Esophagus muscularis mucosa (tissue), 4 donors: ENCODE measurements at regions not wholly inside any gene's neighbourhood (a gene's known extent, or its start where the extent isn't known, plus 50 kb on each side); places are given as distances from the start of the nearest gene placed in this dataset.

Experiments
- DNase-seq: peaks from one replicate; pipeline ENCODE4 v3.0.0-alpha.2; 2017; ENCODE audit errors: extremely low spot score
- H3K27ac ChIP-seq, 4 donors: fragments of 200-600 bp; sonication (generic); replicated peaks in 1 of 4; 1 replicate in 3 of 4; 2 replicates in 1 of 4; pipeline ENCODE4 v1.5.1; 2016 to 2019; ENCODE audit warnings: mild to moderate bottlenecking in 1 of 4
- H3K27me3 ChIP-seq, 4 donors: fragments of 200-600 bp; sonication (generic); one replicate each; pipeline versions ENCODE4 v1.5.1 to v1.6.0; 2016 to 2019
- H3K36me3 ChIP-seq, 4 donors: fragments of 200-600 bp; sonication (generic); one replicate each; pipeline ENCODE4 v1.5.1; 2016 to 2019
- H3K4me1 ChIP-seq, 4 donors: fragments of 200-600 bp; sonication (generic); one replicate each; pipeline ENCODE4 v1.5.1; 2016 to 2019
- H3K4me3 ChIP-seq, 4 donors: fragments of 200-600 bp; sonication (generic); 1 replicate in 2 of 4; 2 replicates in 2 of 4; pipeline ENCODE4 v1.5.1; 2016 to 2019; ENCODE audit warnings: mild to moderate bottlenecking in 4 of 4, moderate library complexity in 1 of 4
- H3K9me3 ChIP-seq, 4 donors: fragments of 200-600 bp; sonication (generic); 1 replicate in 3 of 4; 2 replicates in 1 of 4; pipeline ENCODE4 v1.5.1; 2016 to 2019
- EP300 ChIP-seq: sonication (generic); formaldehyde crosslinking; IDR thresholded peaks from one replicate; pipeline ENCODE4 v1.6.1; 2017; ENCODE audit warnings: antibody characterized with exemption
- POLR2A ChIP-seq: fragments of 450-650 bp; IDR thresholded peaks from one replicate; pipeline ENCODE4 v1.6.1; 2017; ENCODE audit warnings: antibody characterized with exemption, moderate library complexity, mild to moderate bottlenecking, low read depth
- POLR2AphosphoS5 ChIP-seq, 2 donors: sonication (generic); formaldehyde crosslinking; IDR thresholded peaks; one replicate each; pipeline ENCODE4 v1.6.1; 2017; ENCODE audit warnings: antibody characterized with exemption in 2 of 2
- whole genome bisulfite sequencing: methylation state at CpG from one replicate; pipeline ENCODE4 v1.1.5; 2018; 5-methylcytosine and 5-hydroxymethylcytosine counted together
- intact Hi-C: fragments of 100-400 bp; cut with DNase I; formaldehyde crosslinking; loops from one replicate; pipeline ENCODE4 v1.15.1; 2023
- TF ChIP-seq, protein P1 (sequence below), 3 experiments: fragments of 200-600 bp in 2 of 3; fragments of 450-650 bp in 1 of 3; sonication (generic) in 2 of 3; IDR thresholded peaks; one replicate each; pipeline ENCODE4 v1.5.1; 2017 to 2019; ENCODE audit warnings: antibody characterized with exemption in 3 of 3, mild to moderate bottlenecking in 2 of 3, moderate library complexity in 1 of 3

GRCh38 chr20:40863355-40863919 is 165.2 kb upstream of the TOP1 start:
- DNase-seq = no peak
- peaks cover 0 to 10% (median 4%) of the 10 kb centered on the region in 4 donors for H3K4me1 ChIP-seq
- H3K4me3 ChIP-seq = no peak overlapping the region
- no peaks in the 10 kb centered on the region for H3K9me3 ChIP-seq
- H3K36me3 ChIP-seq = no peaks in the 10 kb centered on the region
- WGBS = 98% methylated on average over 3 of the region's 3 CpGs
- peaks cover 0 to 16% (median 0%) of the 10 kb centered on the region in 4 donors for H3K27me3 ChIP-seq
- no peak for TF ChIP-seq POLR2A
- TF ChIP-seq, protein P1, sequence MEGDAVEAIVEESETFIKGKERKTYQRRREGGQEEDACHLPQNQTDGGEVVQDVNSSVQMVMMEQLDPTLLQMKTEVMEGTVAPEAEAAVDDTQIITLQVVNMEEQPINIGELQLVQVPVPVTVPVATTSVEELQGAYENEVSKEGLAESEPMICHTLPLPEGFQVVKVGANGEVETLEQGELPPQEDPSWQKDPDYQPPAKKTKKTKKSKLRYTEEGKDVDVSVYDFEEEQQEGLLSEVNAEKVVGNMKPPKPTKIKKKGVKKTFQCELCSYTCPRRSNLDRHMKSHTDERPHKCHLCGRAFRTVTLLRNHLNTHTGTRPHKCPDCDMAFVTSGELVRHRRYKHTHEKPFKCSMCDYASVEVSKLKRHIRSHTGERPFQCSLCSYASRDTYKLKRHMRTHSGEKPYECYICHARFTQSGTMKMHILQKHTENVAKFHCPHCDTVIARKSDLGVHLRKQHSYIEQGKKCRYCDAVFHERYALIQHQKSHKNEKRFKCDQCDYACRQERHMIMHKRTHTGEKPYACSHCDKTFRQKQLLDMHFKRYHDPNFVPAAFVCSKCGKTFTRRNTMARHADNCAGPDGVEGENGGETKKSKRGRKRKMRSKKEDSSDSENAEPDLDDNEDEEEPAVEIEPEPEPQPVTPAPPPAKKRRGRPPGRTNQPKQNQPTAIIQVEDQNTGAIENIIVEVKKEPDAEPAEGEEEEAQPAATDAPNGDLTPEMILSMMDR (IDR thresholded peaks at IDR 0.05) = no peak
- intact Hi-C loops = no loop called here
- H3K27ac ChIP-seq = no peak overlapping the region

- H3K27me3 ChIP-seq = peaks cover 0 to 13% (median 0%) of the 10 kb centered on the region in 4 donors
- intact Hi-C loops = no loop called here
- no peak for DNase-seq
- no peaks in the 10 kb centered on the region for H3K9me3 ChIP-seq
- H3K27ac ChIP-seq = no peak overlapping the region
- no peaks in the 10 kb centered on the region for H3K36me3 ChIP-seq
- H3K4me3 ChIP-seq = no peak overlapping the region
- H3K4me1 ChIP-seq = peaks cover 8 to 21% (median 14%) of the 10 kb centered on the region in 4 donors
- TF ChIP-seq POLR2A (no peak), POLR2AphosphoS5 (IDR thresholded peaks at IDR 0.05) (no peak), EP300 (no peak)
- TF ChIP-seq, protein P1 (IDR thresholded peaks at IDR 0.05) = no peak
- WGBS = 96% methylated on average over 1 of the region's 1 CpG
These were observed 164.2 kb upstream of the TOP1 start for GRCh38 chr20:40864470-40864869.

DNA sequence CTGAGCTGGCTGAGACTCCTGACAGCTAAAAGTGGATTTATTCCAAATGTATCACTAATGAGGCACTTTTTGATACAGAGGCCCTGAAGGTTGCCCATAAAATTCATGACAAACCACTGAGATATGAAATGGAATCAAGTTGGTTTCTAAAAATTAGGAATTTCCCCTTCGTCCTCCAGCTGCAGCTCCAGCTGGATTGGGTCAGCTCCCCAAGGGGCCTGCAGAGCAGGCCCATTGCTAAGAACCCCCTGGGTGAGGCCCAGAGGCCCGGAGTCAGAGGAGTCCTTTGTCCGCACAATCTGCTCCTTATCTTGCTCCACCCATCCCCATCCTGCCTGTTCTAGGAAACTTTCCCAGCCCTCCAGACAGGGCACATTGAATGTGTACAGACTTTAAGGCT is 163.5 kb upstream of the TOP1 start:
- H3K36me3 ChIP-seq = no peaks in the 10 kb centered on the region
- DNase-seq = no peak
- intact Hi-C loops = no loop called here
- H3K9me3 ChIP-seq = no peaks in the 10 kb centered on the region
- no peak for TF ChIP-seq EP300
- TF ChIP-seq, protein P1 (IDR thresholded peaks at IDR 0.05) = no peak
- no peak for TF ChIP-seq POLR2AphosphoS5 (IDR thresholded peaks at IDR 0.05)
- TF ChIP-seq POLR2A = no peak
- H3K4me3 ChIP-seq = no peak overlapping the region
- H3K27me3 ChIP-seq = peaks cover 0 to 8% (median 0%) of the 10 kb centered on the region in 4 donors
- WGBS = 69% methylated on average over 3 of the region's 3 CpGs
- H3K4me1 ChIP-seq = peaks cover 10 to 26% (median 19%) of the 10 kb centered on the region in 4 donors
- H3K27ac ChIP-seq = no peak overlapping the region

GRCh38 chr20:40866056-40866455 is 162.6 kb upstream of the TOP1 start:
- no peak for DNase-seq
- Histone ChIP-seq H3K4me3 (no peak overlapping the region), H3K27ac (no peak overlapping the region), H3K27me3 (peaks cover 0 to 6% (median 0%) of the 10 kb centered on the region in 4 donors), H3K4me1 (peaks cover 10 to 26% (median 21%) of the 10 kb centered on the region in 4 donors), H3K36me3 (no peaks in the 10 kb centered on the region), H3K9me3 (no peaks in the 10 kb centered on the region)
- intact Hi-C loops = no loop called here
- TF ChIP-seq EP300 (no peak), POLR2A (no peak), POLR2AphosphoS5 (IDR thresholded peaks at IDR 0.05) (no peak)
- TF ChIP-seq, protein P1 (IDR thresholded peaks at IDR 0.05) = no peak
- 89% methylated on average over 1 of the region's 1 CpG for WGBS

DNA sequence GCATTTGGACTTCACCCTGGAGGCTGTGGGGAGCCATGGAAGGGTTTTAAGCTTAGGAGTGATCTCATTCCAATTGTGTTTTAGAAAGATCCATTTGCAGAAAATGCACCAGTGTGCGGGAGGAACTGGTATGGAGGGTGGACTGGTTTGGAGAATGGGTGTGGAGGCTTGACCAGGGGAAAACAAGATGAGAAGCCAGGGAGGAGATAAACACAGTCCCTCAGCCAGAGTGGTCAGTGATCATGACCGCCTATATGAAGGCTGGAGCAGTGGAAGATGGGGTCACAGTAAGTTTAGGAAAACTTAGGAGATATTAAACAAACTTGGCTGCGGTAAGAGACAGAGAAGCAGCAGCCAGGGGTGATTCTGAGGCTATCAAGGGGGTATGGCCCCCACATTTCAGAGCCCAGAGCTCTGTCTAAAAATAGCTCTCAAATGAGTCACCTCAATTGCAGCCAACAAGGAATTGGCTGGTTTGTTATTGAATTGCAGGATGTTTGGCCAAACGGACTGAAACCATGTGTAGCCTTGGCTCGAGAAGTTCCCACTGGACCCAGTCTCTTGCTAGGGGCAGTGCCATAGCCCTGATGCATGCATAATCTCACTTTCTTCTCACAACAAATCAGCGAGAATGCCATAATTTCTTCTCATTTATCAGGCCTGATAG is 159.9 kb upstream of the TOP1 start:
- 22% methylated on average over 6 of the region's 6 CpGs for WGBS
- H3K27me3 ChIP-seq = no peaks in the 10 kb centered on the region
- peak overlapping the region in 1 of 4 donors; percentile 16 for H3K27ac ChIP-seq
- intact Hi-C loops = no loop called here
- peaks cover 10 to 26% (median 21%) of the 10 kb centered on the region in 4 donors for H3K4me1 ChIP-seq
- no peak overlapping the region for H3K4me3 ChIP-seq
- H3K9me3 ChIP-seq = no peaks in the 10 kb centered on the region
- no peak for DNase-seq
- TF ChIP-seq POLR2AphosphoS5 (IDR thresholded peaks at IDR 0.05) = peak in 1 of 2 donors; percentile 36
- TF ChIP-seq, protein P1 (IDR thresholded peaks at IDR 0.05) = no peak
- H3K36me3 ChIP-seq = no peaks in the 10 kb centered on the region
